Spleen (tissue), 11 donors: ENCODE measurements at regions not wholly inside any gene's neighbourhood (a gene's known extent, or its start where the extent isn't known, plus 50 kb on each side); places are given as distances from the start of the nearest gene placed in this dataset.

ENCODE experiments used
- DNase-seq: peaks from one replicate; pipeline ENCODE4 v3.0.0-alpha.2; 2020
- H3K27ac ChIP-seq, 8 donors: fragments of 200-600 bp; sonication (generic) in 7 of 8; 1 replicate in 4 of 8; 2 replicates in 4 of 8; pipeline versions ENCODE4 v1.5.0 to v1.8.0; 2016 to 2021; ENCODE audit warnings: inconsistent platforms in 4 of 8, mild to moderate bottlenecking in 4 of 8, moderate library complexity in 1 of 8
- H3K27me3 ChIP-seq, 7 donors: fragments of 200-600 bp; sonication (generic) in 6 of 7; replicated peaks in 1 of 7; 1 replicate in 4 of 7; 2 replicates in 3 of 7; pipeline versions ENCODE4 v1.5.0 to v1.8.0; 2016 to 2021; ENCODE audit warnings: inconsistent platforms in 3 of 7, mild to moderate bottlenecking in 1 of 7
- H3K36me3 ChIP-seq, 6 donors: fragments of 200-600 bp; sonication (generic) in 5 of 6; 1 replicate in 4 of 6; 2 replicates in 2 of 6; pipeline versions ENCODE4 v1.5.0 to v1.8.0; 2016 to 2021; ENCODE audit warnings: inconsistent platforms in 2 of 6
- H3K4me1 ChIP-seq, 6 donors: fragments of 200-600 bp; sonication (generic) in 5 of 6; 1 replicate in 3 of 6; 2 replicates in 3 of 6; pipeline versions ENCODE4 v1.5.0 to v1.8.0; 2016 to 2021; ENCODE audit warnings: inconsistent platforms in 3 of 6
- H3K4me3 ChIP-seq, 8 donors: fragments of 200-600 bp; sonication (generic) in 7 of 8; 1 replicate in 4 of 8; 2 replicates in 4 of 8; pipeline versions ENCODE4 v1.5.0 to v1.8.0; 2016 to 2021; ENCODE audit warnings: inconsistent platforms in 4 of 8, mild to moderate bottlenecking in 4 of 8, moderate library complexity in 2 of 8
- H3K9me3 ChIP-seq, 8 donors: fragments of 200-600 bp; sonication (generic) in 7 of 8; 1 replicate in 4 of 8; 2 replicates in 4 of 8; pipeline versions ENCODE4 v1.5.0 to v1.8.0; 2016 to 2021; ENCODE audit warnings: inconsistent platforms in 4 of 8
- POLR2A ChIP-seq, 3 donors: fragments of 450-650 bp; IDR thresholded peaks; one replicate each; pipeline ENCODE4 v1.5.1; 2017; ENCODE audit warnings: antibody characterized with exemption in 3 of 3, mild to moderate bottlenecking in 1 of 3
- POLR2AphosphoS5 ChIP-seq, 3 donors: sonication (generic); formaldehyde crosslinking; IDR thresholded peaks; one replicate each; pipeline ENCODE4 v1.5.1; 2017; ENCODE audit warnings: antibody characterized with exemption in 3 of 3
- whole genome bisulfite sequencing, 5 donors: extraction: QIAGEN DNeasy Blood & Tissue Kit in 3 of 5; methylation state at CpG; one replicate each; pipeline versions ENCODE4 v1.1.5 to v1.1.7; 2013 to 2018; 5-methylcytosine and 5-hydroxymethylcytosine counted together
- intact Hi-C: fragments of 100-400 bp; cut with DNase I; formaldehyde crosslinking; loops from one replicate; pipeline ENCODE4 v1.15.0; 2023; ENCODE audit warnings: low total_unique reads
- TF ChIP-seq, protein P1 (sequence below), 11 experiments: fragments of 200-600 bp in 7 of 11; fragments of 450-650 bp in 4 of 11; sonication (generic) in 4 of 11; IDR thresholded peaks in 8 of 11; conservative IDR thresholded peaks in 3 of 11; 1 replicate in 7 of 11; 2 replicates in 4 of 11; pipeline versions ENCODE4 v1.4.0 to v1.8.0; 2016 to 2021; ENCODE audit warnings: antibody characterized with exemption in 11 of 11, inconsistent platforms in 4 of 11, mild to moderate bottlenecking in 1 of 11
- donor health status: healthy with polysubstance abuse.
- donor health status: DM: no; HTN: no; CAD: no; lungs with moderate emphysema.
- donor health status: DM: no; HTN: no; CAD: no.
- donor health status: Bipolar disorder and iron deficiency.
- donor health status: healthy.
- donor health status: DM: no; HTN: no; CAD: no.
- donor health status: DM: yes; HTN: yes; CAD: no.

DNA sequence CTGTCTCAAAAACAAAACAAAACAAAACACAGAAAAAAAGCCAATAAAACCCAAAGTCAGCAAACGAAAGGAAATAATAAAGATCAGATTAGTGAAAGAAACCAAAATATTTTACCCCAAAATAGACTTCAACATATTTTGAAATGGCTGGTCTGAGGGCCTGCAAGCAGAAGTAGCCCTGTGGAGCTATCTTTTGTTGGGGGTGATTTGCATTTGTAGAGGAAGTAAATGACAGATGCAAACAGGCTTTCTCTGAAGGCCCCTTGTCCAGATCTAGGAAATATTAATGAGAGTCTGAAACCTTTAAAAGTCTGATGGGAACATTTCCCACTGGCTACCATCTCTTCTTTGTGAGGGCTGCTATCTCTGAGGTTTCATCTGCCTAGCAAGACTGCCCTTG lies 74.0 kb downstream of the GCNT4 start:
- TF ChIP-seq, protein P1, sequence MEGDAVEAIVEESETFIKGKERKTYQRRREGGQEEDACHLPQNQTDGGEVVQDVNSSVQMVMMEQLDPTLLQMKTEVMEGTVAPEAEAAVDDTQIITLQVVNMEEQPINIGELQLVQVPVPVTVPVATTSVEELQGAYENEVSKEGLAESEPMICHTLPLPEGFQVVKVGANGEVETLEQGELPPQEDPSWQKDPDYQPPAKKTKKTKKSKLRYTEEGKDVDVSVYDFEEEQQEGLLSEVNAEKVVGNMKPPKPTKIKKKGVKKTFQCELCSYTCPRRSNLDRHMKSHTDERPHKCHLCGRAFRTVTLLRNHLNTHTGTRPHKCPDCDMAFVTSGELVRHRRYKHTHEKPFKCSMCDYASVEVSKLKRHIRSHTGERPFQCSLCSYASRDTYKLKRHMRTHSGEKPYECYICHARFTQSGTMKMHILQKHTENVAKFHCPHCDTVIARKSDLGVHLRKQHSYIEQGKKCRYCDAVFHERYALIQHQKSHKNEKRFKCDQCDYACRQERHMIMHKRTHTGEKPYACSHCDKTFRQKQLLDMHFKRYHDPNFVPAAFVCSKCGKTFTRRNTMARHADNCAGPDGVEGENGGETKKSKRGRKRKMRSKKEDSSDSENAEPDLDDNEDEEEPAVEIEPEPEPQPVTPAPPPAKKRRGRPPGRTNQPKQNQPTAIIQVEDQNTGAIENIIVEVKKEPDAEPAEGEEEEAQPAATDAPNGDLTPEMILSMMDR (IDR thresholded peaks at IDR 0.05 in 8 of 11, conservative IDR thresholded peaks at IDR 0.05 in 3 of 11) = no peak
- TF ChIP-seq POLR2A (IDR thresholded peaks at IDR 0.05) (no peak), POLR2AphosphoS5 (IDR thresholded peaks at IDR 0.05) (no peak)
- intact Hi-C loops = no loop called here
- H3K27ac ChIP-seq = no peak overlapping the region
- H3K4me3 ChIP-seq = no peak overlapping the region
- H3K27me3 ChIP-seq = no peaks in the 10 kb centered on the region
- H3K4me1 ChIP-seq = peaks cover 0 to 13% (median 4%) of the 10 kb centered on the region in 6 donors
- peaks cover 0 to 6% (median 0%) of the 10 kb centered on the region in 8 donors for H3K9me3 ChIP-seq
- 34 to 75% (median 51%) methylated on average over 1 of the region's 1 CpG for WGBS, 5 donors
- no peak for DNase-seq
- H3K36me3 ChIP-seq = no peaks in the 10 kb centered on the region

DNA sequence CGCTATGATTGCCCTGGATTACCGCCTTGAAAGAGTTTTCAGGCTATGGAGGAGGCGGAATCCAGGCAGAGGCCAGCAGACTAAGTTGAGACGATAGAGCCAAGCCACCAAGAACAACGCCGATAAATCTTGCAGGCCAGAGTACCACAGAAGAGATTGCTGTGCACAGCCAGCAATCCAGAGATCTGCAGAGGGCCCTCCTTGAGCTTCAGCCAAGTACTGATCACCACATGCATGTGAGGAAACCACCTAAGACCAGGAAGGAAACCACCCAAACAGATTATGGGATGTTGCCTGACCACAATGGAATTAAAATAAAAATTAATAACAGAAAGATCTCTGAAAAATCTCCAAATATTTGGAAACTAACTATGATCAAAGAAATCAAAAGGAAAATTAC lies 74.9 kb downstream of the GCNT4 start:
- WGBS, 5 donors = 38 to 70% (median 54%) methylated on average over 6 of the region's 6 CpGs
- Histone ChIP-seq H3K4me1 (peaks cover 0 to 13% (median 4%) of the 10 kb centered on the region in 6 donors), H3K36me3 (no peaks in the 10 kb centered on the region), H3K27me3 (no peaks in the 10 kb centered on the region), H3K9me3 (peaks cover 0 to 6% (median 0%) of the 10 kb centered on the region in 8 donors), H3K4me3 (no peak overlapping the region), H3K27ac (no peak overlapping the region)
- TF ChIP-seq, protein P1 (IDR thresholded peaks at IDR 0.05 in 8 of 11, conservative IDR thresholded peaks at IDR 0.05 in 3 of 11) = no peak
- no peak for TF ChIP-seq POLR2A (IDR thresholded peaks at IDR 0.05)
- no peak for TF ChIP-seq POLR2AphosphoS5 (IDR thresholded peaks at IDR 0.05)
- no peak for DNase-seq
- intact Hi-C loops = no loop called here

DNA sequence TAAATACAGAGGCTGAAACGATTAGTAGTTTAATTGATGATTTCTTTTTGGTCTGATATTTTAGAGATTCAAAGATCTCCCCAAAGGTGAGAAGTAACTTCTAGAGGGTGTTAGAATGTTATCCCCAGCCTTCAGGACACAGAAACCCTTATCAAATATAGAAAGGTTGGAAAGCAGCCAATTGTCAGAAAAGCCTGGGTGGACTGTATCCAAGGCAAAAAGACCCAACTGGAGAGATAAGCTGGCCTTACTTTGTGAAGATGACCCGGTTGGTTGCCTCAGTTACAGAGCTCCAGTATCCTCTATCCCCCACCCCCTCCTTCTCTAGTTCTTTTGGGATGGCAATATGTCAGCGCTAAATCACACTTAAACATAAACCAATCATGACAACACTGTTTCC lies 75.7 kb downstream of the GCNT4 start:
- intact Hi-C loops = no loop called here
- Histone ChIP-seq H3K36me3 (no peaks in the 10 kb centered on the region), H3K27me3 (no peaks in the 10 kb centered on the region), H3K27ac (no peak overlapping the region), H3K4me1 (peaks cover 0 to 13% (median 4%) of the 10 kb centered on the region in 6 donors), H3K4me3 (no peak overlapping the region), H3K9me3 (peaks cover 0 to 12% (median 5%) of the 10 kb centered on the region in 8 donors)
- TF ChIP-seq, protein P1 (IDR thresholded peaks at IDR 0.05 in 8 of 11, conservative IDR thresholded peaks at IDR 0.05 in 3 of 11) = no peak
- TF ChIP-seq POLR2AphosphoS5 (IDR thresholded peaks at IDR 0.05) (no peak), POLR2A (IDR thresholded peaks at IDR 0.05) (no peak)
- 71 to 89% (median 78%) methylated on average over 3 of the region's 3 CpGs for WGBS, 5 donors
- DNase-seq = no peak

DNA sequence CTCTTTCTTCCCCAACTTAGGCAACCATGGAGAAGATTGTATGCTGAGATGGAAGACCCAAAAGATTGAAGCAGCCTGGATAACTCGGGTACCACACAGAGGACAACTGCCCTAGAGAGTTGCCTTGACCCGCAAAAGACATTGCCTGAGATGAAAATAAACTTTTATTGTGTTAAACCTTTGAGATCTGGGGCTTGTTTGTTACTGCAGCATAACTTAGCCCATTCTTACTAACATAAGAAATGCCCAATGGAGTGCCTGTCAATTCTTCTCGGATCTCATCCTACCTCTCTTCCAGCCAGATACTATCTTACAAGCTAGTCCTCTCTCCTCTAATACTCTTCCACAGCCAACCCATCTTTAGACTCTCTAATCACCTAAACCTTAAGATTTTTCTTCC lies 76.8 kb downstream of the GCNT4 start:
- peak overlapping the region in 5 of 8 donors; percentile 48 to 85 (median 57) for H3K27ac ChIP-seq
- H3K36me3 ChIP-seq = no peaks in the 10 kb centered on the region
- no peak for DNase-seq
- no peak overlapping the region for H3K4me3 ChIP-seq
- peaks cover 0 to 18% (median 5%) of the 10 kb centered on the region in 8 donors for H3K9me3 ChIP-seq
- intact Hi-C loops = no loop called here
- TF ChIP-seq POLR2A (IDR thresholded peaks at IDR 0.05) (no peak), POLR2AphosphoS5 (IDR thresholded peaks at IDR 0.05) (no peak)
- TF ChIP-seq, protein P1 (IDR thresholded peaks at IDR 0.05 in 8 of 11, conservative IDR thresholded peaks at IDR 0.05 in 3 of 11) = no peak
- no peaks in the 10 kb centered on the region for H3K27me3 ChIP-seq
- peaks cover 0 to 13% (median 4%) of the 10 kb centered on the region in 6 donors for H3K4me1 ChIP-seq
- 76 to 93% (median 92%) methylated on average over 3 of the region's 3 CpGs for WGBS, 5 donors
